ENCODE measurements at regions not wholly inside any gene's neighbourhood (a gene's known extent, or its start where the extent isn't known, plus 50 kb on each side); places are given as distances from the start of the nearest gene placed in this dataset.

- TF ChIP-seq CHD7 (IDR thresholded peaks at IDR 0.05; ENCODE audit: insufficient replicate concordance, low read length): no peak
These were observed 304.0 kb upstream of the NPSR1 start (continued) for GRCh38 chr7:34354011-34354410.

Measured in H1 (cell line).